ENCODE measurements at regions not wholly inside any gene's neighbourhood (a gene's known extent, or its start where the extent isn't known, plus 50 kb on each side); places are given as distances from the start of the nearest gene placed in this dataset.
A peak's percentile ranks its signal among the peaks of the same experiment; 100 is the strongest.

DNA sequence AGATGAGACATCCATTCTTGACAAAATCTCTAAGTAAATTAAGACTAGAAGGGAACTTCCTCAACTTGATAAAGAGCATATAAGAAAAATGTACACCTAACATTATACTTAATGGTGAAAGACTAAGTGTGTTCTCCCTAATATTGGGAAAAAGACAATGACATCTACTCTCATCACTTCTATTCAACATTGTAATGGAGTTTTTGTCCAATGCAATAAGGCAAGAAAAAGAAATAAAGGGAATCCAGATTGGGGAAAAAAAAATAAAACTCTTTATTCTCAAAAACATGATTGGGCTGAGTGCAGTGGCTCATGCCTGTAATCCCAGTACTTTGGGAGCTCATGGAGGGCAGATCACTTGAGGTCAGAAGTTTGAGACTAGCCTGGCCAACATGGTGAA is 131.1 kb upstream of the JUN start:
- no peak for DNase-seq

DNA sequence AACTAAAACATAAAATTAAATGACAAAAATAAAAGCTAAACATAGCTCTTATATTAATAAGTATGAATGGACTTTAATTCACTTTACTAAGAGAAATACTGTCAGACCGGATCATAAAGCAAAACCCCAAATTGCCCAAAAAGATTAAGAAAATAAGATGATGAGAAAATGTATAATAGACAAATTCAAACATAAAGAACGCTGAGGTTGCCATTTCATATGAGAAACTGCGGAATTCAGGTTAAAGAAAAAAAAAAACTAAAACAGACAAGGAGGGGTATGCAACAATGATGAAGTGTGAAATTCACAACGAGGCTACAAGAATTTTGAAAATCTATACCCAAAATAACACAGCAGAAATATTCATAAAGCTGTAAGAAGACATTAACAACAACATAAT is 133.6 kb upstream of the JUN start:
- DNase-seq, result no peak

GRCh38 chr1:58919226-58919958 is 135.5 kb upstream of the JUN start:
- DNase-seq, result no peak

- DNase-seq, result no peak
These were observed 136.1 kb upstream of the JUN start for GRCh38 chr1:58919959-58920321.

DNA sequence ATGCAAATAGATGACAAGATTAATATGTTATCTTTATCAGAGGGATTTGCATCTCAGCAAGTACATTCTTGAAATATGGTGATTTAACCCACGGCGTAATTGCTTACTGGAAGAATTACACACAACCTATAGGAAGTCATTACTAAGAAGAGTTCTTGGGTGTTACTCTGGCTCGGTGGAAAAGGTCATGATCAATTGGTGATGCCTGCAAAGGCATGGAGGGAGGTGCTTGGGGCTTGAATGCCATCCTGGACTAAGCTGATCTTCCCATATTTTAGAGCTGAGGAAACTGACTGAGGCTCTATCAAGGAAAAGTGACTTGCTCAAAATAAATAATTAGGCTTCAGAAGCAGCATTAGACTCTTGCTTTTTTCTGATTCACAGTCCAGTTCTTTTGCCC is 137.5 kb upstream of the JUN start:
- no peak for DNase-seq

GRCh38 chr1:58921751-58922150 is 137.9 kb upstream of the JUN start:
- DNase-seq, result no peak

GRCh38 chr1:58922302-58923089 is 138.6 kb upstream of the JUN start:
- peak; percentile 21 for DNase-seq

- no peak for DNase-seq
These were observed 139.2 kb upstream of the JUN start for GRCh38 chr1:58923090-58923470.

DNA sequence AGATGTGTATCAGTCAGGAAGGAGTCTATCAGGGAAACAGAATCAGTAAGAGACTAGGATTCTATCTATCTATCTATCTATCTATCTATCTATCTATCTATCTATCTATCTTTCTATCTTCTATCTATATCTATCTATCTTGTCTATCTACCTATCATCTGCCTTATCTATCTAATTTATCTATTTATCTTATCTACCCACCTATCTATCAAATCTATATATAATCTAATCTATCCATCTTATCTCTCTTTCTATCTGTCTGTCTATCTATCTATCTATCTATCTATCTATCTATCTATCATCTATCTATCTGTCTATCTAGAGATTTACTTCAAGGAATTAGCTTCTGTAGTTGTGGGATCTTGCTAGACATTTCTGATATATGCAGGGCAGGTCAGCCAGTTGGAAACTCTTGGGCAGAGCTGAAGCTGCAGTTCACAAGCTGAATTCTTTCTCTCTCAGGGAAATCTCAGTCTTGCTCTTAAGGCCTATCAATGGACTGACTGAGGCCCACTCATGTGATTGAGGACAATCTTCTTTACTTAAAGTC is 140.2 kb upstream of the JUN start:
- DNase-seq, result no peak

- no peak for DNase-seq
These were observed 141.0 kb upstream of the JUN start for GRCh38 chr1:58924821-58925220.

- DNase-seq, result no peak
These were observed 141.4 kb upstream of the JUN start for GRCh38 chr1:58925247-58925646.

DNA sequence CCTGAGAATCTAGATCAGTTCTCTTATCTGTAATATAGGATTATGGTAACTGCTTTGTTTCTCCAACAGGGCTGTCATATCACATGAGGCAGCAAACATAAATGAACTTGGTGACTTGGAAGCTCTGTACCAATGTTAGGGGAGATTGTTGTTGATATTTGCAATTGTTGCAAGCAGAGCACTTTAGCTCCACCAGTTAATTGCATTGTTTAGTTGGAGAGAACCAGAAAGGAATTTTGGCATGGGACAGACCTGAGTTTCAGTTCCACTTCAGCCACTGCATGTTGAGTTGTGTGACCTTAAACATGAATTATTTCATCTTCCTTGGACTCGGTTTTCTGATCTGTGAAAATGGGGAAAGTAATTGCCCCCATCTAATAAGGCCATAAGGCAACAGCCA is 142.3 kb upstream of the JUN start:
- no peak for DNase-seq

- DNase-seq, result no peak
These were observed 143.3 kb upstream of the JUN start for GRCh38 chr1:58927041-58927721.

- DNase-seq, result no peak
These were observed 143.9 kb upstream of the JUN start for GRCh38 chr1:58927722-58928085.

DNA sequence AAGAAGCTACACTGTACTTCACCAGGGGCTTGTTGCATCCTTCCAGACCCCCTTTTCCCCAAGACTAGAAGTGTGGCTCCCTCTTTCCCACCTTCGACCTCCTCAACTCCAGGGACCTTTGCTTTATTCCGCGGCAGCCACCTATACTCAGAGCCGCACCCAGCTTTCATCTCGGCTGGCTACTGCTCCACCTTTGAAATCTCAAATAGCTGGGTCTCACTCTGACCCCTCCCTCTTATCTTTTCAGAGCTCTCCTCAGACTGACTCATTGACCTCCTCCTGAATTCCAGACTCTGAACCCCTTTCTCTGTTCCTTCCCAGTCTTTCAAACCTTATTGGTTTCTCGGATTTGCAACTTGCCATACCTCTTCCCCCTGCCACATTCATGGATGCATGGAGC is 144.7 kb upstream of the JUN start:
- no peak for DNase-seq

- no peak for DNase-seq
These were observed 146.0 kb upstream of the JUN start for GRCh38 chr1:58929671-58930325.

DNA sequence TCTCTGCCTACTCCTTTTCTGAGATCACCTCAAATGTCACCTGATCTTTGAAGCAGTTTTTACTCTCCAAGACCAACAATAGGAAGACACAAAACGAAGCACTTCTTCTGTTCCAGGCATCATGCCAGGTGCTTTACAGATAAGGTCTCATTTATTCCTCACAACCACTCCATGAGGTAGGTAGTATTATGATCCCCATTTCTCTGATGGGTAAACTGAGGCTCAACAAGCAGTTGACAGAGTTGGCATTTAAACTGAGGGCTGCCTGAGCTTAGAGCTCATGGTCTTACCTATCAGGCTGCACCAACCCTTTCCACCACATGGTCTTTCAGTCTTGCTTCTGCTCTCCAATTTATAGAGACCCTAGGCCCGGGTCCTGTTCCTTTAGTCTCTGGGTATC is 147.2 kb upstream of the JUN start:
- DNase-seq, result no peak

- no peak for DNase-seq
These were observed 147.9 kb upstream of the JUN start for GRCh38 chr1:58931756-58932155.

DNA sequence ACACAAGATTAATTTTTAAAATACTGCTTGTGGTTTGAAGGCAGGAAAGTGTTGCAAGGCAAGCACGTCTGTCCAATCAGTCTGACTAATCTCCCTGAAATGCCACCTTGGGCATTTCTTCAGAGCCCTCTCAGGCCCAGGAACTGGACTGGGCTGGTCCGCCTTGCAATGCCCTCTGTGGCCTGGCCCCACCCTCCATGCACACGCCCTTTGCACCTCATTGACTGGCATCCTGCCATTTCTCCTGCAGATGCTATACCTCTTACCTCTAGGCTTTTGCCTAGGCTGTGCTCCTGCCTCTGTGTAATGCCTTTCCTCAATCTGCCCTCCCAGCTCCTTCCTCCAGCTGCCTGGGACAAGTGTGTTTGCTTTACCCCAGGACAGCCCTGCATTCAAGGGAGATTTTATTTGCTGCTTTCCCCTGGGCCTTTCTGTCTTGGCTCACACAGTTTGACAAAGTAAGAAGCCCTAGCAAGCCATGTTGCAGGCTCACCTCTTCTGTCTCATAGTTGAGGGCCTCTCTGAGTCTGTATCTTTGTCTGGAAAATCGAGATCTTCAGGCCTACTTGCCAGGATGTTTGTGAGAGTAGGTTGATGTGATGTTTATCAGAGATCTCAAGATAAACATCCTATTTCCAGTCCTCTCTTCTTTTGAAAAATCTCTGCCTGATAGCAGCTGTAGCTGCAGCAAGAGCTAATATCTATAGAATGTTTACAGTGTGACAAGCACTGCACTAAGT is 149.2 kb upstream of the JUN start:
- peak; percentile 88 for DNase-seq

- DNase-seq, result no peak
These were observed 149.7 kb upstream of the JUN start for GRCh38 chr1:58933599-58933926.

DNA sequence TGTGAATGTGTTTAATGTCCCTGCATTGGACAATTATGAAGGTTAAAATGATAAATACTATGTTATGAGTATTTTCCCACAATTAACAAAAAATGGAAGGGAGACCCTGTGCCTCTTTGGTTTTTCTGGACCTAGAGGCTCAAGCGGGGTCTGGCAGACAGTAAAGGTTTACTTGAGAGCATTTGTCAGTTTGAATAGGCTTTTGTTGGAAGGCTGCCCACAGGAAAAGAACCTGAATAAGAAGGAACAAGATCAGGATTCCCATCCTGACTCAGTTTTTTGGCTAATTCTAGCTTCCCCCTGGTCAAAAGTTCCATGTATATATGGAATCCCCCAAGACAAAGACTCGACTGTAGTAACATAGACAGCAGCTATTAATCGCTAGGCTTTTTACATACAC is 150.9 kb upstream of the JUN start:
- no peak for DNase-seq

- DNase-seq, result no peak
These were observed 153.1 kb upstream of the JUN start for GRCh38 chr1:58936973-58937372.

DNA sequence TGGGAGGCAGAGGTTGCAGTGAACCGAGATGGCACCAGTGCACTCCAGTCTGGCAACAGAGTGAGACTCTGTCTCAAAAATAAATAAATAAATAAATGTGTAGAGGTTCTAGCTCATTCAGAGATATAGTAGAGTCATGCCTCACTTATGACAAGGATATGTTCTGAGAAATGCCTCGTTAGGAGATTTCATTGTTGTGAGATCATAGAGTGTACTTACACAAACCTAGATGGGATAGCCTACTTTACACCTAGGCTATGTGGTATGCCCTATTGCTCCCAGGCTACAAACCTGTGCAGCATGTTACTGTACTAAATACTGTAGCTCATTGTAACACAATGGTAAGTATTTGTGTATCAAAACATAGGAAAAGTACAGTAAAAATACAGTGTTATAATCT is 155.3 kb upstream of the JUN start:
- DNase-seq, result no peak

All from EL (cell line).